Activated CD4-positive, alpha-beta T cell treated with anti-CD3 and anti-CD28 coated beads for 4 hours (primary cell): ENCODE measurements at regions not wholly inside any gene's neighbourhood (a gene's known extent, or its start where the extent isn't known, plus 50 kb on each side); places are given as distances from the start of the nearest gene placed in this dataset.

Experiments used
- DNase-seq, 2 donors: peaks; one replicate each; pipeline ENCODE4 v3.0.0-alpha.2; 2020

DNA sequence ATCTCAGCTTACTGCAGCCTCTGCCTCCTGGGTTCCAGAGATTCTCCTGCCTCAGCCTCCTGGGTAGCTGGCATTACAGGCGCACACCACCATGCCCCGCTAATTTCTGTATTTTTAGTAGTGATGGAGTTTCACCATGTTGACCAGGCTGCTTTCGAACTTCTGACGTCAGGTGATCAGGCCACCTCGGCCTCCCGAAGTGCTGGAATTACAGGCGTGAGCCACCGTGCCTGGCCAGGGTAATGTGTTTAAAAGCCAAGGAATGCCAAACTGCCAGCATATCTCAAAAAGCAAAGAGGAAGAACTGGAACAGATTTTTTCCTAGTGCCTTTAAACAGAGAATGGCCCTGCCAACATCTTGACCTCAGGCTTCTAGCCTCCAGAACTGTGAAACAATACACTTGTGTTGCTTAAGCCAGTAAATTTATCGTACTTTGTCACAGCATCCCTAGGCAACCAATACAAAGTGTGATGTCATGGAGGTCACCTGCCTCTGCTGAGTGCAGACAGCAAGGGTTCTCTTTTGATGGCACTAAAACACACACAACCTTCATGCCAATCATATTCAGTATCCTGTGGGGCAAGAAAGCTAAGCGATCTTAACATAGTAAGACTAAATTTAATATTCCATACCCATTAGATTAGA is 858.3 kb upstream of the TMPRSS15 start:
- DNase-seq, result no peak

DNA sequence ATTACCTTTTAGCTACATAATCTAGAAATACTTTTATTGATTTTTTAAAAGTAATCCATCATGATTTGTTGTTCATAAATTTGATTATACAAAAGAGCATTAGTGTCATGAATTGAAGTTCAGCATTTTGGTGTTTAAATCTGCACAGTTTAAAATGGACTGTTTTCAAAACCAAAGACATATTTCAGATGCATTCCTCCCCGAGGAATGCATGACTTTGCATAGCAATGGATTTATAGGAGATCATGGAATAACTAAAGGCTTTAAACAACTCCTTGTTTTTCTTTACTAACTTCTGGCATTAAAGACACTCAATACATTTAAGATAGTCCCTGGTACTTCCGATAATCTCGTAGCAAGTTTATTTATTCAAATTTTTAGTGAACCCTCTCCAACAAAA is 863.1 kb upstream of the TMPRSS15 start:
- DNase-seq, result no peak

DNA sequence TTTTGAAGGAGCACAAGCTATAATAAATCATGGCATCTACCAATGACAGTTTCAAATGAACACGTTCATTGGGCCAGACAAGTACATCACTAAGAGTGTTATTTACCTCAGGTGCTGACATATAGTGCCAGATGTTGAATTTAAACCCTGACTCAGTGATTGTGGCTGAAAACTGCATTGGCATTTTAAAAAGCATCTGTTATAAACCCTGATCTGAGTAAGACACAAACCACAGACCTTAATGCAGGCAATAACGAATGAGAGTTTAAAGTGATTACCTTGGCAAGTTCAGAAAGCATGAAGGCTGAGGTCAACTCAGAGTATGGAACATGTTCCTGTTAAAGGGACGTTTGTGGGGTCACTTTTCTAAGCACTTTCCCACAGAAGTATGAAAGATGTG is 865.1 kb upstream of the TMPRSS15 start:
- no peak for DNase-seq

DNA sequence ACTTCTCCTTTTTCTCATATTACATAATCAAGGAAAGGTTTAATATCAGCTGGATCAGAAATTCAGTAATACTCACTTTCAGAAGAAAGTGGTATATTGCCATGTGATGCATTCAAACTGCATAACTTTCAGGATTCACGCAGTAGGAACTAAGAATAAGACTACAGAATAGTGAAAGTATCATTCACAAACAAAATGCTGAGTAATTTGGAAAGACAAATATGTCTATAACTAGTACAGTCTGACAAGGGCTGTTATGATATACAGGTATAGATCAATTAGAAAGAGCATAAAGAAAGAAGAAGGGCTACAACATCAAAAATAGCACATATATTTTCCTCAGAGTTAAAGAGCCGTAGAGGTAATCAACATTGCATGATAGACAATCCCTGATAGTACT is 871.5 kb upstream of the TMPRSS15 start:
- no peak for DNase-seq

DNA sequence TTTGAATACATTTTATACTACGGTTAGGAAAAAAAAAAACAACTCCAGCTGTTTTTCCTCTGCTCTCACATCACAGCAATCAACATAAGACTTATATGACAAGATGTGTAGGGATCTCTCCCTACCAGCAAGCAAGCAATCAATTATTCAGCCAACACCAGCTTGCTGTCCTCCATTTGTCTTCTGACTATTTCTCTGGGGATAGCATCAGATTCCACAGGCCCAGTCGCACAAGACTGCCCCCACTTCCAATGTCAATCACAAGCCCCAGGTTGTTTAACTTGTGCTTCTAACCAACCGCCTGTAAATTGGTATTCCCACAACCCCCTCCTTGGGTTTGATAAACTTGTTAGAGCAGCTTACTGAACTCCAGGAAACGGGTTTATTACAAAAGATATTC is 873.1 kb upstream of the TMPRSS15 start:
- DNase-seq, result no peak

DNA sequence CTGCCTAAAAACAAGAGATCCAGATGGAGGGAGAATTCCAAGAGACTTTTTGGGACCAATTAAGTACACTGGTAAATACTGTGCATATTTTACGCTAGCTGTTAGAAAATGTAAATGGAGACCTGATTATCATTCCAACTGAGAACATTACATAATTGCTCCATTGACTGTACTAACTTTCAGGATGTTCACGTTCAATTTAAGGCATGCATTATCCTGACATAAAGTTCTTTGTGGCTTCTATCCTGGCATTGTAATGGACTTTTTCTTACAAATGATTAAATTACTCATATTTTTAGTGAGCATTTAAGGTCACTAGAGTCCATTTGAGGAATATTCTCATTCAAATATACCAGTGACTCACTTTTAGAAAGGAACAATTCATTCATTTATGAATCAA is 883.3 kb upstream of the TMPRSS15 start:
- no peak for DNase-seq

DNA sequence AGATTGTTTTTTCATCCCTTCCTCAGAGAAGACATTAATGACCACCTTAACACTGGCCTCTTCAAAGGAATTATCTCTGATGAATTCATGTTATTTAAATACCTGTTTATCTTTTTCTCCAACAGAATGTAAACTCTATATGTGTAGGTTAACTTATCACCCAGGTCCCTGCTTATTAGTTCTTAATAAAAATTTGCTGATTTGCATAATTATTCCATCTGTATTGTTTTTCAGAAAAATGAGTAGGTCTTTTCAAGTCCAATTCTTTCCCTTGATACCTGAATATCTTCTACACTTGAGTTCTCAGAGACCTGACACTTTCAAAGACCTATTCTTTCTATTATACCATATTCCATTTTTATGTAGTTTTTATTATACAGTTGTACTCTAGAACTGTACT is 886.7 kb upstream of the TMPRSS15 start:
- DNase-seq, result no peak

DNA sequence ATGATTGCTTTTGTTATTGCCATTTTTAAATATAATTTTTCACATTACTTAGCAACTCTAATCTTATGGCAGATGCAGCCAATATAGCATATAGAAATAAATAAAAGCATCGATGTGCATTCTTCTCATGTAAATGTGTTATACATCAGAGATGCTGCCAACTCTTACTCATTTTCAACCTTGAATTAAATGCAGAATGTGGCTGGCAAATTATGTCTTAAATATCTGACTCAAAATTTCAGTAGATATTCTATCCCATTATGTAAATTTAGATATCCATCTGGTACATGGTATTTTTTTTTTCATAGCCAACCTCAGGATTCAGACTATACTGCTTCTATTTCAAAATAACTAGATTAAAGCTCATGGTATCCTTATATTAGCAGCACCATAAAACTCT is 916.7 kb upstream of the TMPRSS15 start:
- no peak for DNase-seq

DNA sequence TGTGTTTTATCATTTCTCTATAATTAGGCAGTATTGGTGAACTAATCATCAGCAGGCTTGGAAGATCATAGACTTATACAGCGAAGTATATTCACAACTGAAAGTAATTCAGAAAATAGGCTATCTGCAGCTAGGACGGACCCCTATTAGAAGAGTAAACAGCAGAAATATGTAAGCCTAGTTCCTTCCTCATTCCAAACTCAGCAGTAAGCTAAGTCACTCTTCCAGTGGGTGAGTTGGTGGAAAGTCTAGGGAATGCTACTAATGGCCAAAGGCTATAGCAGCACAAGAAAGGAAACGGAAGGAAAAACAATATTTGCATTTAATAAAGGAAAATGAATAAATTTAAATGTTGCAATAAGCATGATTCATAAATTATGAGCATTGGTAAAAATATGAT is 918.1 kb upstream of the TMPRSS15 start:
- DNase-seq, result no peak

DNA sequence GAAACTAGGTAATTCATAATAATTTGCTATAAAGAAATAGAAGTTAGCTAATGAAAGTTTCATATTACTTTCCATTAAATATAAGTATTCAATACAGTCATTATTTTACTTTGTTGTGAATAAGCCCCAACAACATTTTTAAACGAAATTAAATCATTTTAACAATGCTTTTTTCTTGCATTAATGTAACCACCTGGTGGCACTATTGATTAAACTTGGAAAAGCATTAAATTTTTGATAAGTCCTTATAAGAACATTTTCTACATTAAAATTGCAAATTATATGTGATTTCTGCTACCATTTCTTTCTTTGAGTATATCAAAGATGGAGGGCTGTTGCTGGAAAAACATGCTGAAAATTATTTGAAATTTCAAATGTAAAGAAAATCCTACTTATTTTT is 918.8 kb upstream of the TMPRSS15 start:
- no peak for DNase-seq

DNA sequence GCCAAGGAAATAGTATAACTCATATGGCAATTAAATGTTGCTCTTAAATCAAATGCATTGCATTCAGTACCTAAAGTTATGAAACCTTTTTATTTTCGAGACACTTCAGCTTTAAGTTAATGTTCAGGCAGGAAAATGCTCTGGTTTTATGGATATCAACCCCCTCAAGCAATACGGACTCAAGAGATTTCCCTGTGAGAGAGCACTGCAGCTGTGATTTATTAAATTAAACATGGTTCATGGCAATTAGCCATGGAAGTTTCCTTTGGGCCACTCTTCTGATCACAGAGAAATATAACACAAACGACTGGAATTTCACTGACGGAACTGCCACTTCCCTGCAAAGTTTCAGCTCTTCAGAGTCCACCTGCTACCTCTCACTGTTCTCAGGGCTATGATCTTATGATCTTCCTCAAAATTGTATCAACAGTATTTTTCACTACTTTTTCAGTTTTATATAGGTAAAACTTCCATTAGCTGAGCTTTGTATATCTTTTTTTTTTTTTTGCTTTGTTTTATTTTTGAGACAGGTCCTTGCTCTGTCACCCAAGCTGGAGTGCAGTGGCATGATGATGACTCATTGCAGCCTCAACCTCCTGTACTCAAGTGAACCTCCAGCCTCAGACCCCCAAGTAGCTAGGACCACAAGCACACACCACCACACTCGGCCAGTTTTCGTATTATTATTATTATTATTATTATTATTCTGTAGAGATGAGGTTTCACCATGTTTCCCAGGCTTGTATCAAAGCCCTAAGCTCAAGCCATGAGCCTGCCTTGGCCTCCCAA is 923.1 kb upstream of the TMPRSS15 start:
- DNase-seq, result no peak

DNA sequence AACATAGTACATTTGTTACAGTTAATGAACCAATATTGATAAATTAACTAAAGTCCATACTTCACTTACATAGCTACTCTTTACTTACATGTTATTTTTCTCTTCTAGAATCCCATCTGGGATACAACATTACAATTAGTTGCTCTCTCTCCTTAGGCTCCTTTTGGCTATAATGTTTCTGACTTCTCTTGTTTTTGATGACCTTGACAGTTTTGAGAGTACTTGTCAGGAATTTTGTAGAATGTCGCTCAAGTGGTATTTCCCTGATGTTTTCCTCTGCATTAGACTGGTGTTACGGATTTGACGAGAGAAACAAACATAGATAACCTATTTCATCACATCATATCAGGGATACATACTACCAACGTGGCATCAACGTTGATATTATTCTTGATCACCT is 925.4 kb upstream of the TMPRSS15 start:
- no peak for DNase-seq

DNA sequence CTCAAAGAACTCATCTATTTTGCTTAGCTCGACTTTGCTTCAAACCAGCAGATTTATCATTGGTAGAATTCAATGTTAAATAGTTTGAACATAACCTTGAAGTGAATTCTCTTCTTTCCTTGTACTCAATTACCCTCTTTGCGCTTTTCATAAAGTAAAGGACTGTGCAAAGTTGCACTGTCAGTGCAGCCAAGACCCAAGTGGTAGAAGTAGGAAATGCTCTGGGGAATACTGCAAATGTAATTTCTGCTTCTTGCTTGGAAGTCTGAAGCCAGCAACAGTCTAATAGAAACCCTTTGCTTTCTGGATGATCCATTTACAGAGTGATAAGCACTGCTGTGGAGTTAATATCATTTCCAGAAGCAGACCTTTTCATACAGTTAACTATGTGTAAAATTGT is 936.7 kb upstream of the TMPRSS15 start:
- no peak for DNase-seq

DNA sequence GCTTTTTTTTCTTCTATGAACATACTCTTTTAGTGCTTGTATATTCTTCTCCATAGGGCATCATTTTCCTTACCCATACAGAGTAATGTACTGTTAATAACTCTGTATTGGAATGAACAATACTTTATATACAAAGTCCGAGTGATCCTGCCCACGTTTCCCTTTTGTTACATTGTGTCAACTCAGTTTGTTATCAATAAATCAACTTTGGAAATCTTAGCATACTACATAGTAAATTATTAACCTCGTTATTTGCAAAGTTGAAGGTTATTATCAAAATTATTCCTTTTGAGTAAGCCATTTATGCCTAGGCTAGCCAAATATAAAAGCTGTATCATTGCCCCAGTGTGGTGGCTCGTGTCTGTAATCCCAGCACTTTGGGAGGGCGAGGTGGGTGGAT is 937.4 kb upstream of the TMPRSS15 start:
- DNase-seq, result no peak

DNA sequence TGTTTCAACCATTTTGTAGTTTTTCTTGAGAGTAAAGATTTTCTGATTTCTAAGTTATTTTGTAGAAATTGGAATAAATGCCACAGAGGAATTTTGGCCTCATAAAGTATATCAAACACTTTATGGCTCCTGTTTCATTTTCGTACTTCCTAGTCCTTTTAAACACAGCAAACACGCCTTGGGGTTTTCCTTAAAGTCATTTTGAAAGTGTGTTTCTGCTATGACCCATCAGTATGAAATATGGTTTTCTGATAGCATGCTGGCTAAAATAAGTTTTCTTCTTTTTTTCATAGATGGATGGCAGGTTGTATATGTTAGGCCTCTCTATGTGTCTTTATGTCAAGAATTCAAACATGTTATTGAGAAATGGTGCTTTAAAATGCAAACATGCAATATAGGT is 940.1 kb upstream of the TMPRSS15 start:
- no peak for DNase-seq

DNA sequence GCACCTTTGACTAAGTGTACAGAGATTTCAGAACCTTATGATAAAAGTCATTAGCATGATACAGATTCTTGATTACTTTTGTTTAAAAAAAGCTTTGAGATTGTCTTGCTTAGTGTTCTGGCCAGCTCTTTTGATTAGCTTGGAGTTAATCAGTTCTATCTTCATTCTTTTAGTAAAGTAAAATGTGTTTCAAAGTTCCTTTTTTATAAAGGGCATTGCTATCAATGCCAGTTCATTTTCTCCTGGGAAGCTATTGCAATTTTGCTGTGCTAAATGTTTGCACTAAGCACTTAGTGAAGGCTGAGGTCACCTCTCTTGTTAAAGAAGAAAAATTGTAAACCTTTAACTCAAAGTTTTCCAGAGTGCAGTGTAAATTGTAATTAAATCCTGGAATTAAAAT is 946.7 kb upstream of the TMPRSS15 start:
- no peak for DNase-seq

DNA sequence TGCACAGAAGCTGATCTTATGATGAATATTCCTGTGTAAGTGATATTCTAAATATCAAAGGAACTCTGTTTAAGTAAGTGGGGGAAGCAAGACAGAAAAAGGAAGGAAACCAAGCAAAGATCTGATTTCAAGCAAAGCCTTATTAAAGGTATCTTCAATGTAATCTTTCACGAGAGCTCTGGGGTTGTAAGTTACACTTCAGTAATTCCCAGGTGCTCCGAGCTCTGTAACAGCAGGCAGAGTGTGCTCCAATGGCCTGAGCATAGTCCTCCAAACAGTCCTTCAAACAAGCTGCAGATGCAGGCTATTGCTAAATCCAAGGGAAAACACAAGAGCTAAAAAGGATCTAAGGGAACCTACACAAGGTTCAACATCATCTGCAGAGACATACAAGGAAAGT is 949.7 kb upstream of the TMPRSS15 start:
- DNase-seq, result no peak

DNA sequence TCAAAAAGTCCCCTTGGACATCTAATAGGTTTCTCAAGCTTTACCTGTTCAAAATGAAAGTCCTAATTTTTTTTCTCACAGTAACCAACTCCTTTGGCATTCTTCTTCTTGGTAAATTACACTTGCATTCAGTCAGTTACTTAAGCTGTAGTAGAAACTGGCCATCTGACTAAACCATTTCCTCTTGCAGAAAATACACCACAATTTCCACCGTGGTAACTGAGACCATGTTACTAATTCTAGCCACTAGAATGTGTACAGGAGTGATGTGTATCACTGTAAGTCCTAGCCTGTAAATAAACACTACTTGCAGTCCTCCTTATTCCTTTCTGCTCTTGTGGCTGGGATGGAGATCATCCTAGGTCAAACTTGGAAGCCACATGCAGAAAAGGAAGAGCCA is 965.4 kb upstream of the TMPRSS15 start:
- DNase-seq, result no peak

DNA sequence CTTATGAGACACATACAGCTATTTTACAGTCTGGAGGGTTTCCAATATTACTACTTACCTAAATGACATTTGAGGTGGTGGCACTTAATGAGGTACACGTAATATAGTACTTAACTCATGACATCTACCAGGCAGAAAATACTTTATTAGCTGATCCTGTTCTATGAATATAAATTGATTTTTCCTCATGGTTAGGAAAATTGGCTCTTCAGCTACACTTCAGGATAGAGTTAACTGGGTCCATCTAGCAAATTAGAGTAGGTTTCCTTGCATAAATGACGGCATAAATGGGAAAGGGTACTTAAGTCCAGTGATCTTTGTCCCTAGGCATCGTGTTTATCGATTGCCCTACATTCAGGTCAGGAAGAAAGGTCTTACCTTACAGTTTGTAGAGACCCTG is 988.8 kb upstream of the TMPRSS15 start:
- no peak for DNase-seq

DNA sequence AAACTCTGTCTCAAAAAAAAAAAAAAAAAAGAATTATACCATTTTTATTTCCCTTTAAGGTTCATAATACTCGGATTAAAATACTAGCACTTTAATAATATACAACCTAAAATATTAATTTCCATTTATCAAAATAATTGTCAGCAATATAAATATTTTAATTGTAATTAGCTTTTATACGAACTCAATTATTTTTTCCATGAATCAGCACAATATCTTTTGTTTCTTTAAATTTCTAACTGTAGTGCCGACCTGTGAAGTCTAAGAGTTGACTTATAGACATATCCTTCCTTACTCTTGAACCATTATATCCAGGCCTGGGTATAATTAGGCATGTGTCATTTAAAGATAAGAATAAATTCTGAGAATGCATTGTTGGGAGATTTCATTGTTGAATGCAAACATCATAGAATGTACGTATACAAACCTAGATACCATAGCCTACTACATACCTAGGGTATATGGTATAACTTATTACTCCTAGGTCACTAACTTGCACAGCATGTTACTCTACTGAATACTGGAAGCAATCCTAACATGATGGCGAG is 996.7 kb upstream of the TMPRSS15 start:
- DNase-seq, result no peak

DNA sequence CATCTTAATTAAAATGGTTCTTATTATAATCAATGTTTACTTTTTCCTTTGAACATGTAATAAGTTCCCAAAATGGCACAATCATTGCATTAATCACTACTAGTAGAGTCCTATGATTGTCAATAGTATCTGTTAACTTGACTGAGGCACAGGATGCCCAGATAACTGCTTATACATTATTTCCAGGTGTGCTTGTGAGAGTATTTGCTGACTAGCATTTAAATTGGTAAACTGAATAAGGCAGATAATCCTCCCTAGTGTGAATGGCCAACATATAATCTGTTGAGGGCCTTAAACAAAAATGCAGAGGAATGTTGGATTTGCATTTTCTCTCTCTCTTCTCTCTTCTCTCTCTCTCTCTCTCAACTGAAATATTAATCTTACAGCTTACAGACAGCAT is 999.3 kb upstream of the TMPRSS15 start:
- no peak for DNase-seq

DNA sequence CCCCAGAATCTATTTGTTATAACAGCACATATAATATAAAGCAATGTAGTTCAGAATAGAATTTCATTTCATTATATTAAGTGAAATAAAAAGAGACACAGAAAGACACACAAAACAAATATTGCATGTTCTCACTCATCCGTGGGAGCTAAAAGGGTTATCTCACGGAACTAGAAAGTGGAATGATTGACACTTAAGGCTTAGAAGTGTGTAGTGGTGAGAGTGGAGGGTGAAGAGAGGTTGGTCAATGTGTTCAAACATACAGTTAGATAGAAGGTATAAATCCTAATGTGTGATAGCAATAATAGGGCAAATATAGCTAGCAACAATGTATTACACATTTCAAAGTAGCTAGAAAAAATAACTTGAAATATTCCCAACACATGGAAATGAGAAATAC is 1001.7 kb upstream of the TMPRSS15 start:
- no peak for DNase-seq

DNA sequence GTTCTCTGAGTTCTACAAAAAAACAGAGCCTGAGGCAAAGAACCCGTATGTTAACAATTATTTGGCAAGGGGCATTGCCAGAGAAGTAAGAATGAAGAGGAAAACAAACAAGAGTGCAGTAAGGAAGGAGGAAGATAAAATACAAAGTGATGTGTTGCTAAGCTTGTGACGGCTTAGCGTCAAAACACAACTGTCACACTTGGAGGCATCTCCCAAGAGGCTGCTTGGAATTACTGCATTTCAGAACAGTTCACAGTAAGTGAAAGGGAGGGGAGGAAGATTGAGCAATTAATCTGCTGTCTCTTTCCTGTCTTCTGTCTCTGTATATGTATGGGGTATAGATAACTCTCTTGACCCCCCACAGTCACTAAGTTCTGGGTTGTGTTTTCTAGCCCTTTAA is 1017.0 kb upstream of the TMPRSS15 start:
- no peak for DNase-seq

DNA sequence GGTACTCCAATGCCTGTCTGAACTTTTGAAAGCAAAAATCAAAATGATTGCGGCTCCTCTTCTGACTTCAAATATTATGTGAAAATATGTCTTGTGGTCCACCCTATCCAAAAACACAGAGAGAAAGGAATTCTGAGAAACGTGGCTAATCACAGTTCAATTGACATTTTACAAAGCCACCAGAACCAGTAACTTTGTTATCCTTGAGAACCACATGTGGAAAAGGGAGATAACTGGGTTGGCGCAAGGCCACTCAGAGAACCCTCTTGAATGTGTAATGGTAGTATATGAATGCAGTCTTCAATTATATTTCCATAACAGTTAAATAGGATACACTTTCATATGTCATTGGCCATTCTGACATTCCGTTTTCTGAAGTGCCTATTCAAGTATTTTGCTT is 1030.0 kb upstream of the TMPRSS15 start:
- DNase-seq, result no peak
